ENCODE measurements at regions not wholly inside any gene's neighbourhood (a gene's known extent, or its start where the extent isn't known, plus 50 kb on each side); places are given as distances from the start of the nearest gene placed in this dataset.

- TF ChIP-seq CTCF (IDR thresholded peaks at IDR 0.05) (no peak), POLR2A (IDR thresholded peaks at IDR 0.05) (no peak)
Observed at GRCh38 chr14:87214558-87214957, 778.4 kb downstream of the GALC start.

Data from right lobe of liver (tissue), 4 donors.